HL-60 (cell line): ENCODE measurements at regions not wholly inside any gene's neighbourhood (a gene's known extent, or its start where the extent isn't known, plus 50 kb on each side); places are given as distances from the start of the nearest gene placed in this dataset.

Experiments used
- DNase-seq, 2 experiments: peaks; one replicate each; pipeline ENCODE4 v3.0.0-alpha.2; 2010 to 2020; ENCODE audit warnings: low read depth in 1 of 2, low spot score in 1 of 2
- H3K27ac ChIP-seq: fragments of 250-450 bp; sonication (Bioruptor Pico); replicated peaks from 2 replicates; pipeline ENCODE4 v1.5.1; 2020; ENCODE audit warnings: mild to moderate bottlenecking, moderate library complexity
- H3K27me3 ChIP-seq: fragments of 250-450 bp; sonication (Bioruptor Pico); 2 replicates; pipeline ENCODE4 v1.5.1; 2021; ENCODE audit warnings: mild to moderate bottlenecking, moderate library complexity; ENCODE audit not compliant: insufficient read depth, poor library complexity, severe bottlenecking
- H3K4me3 ChIP-seq: replicated peaks from 2 replicates; pipeline ENCODE4 v1.5.1; 2011; ENCODE audit warnings: mild to moderate bottlenecking, control low read depth, low read length; ENCODE audit not compliant: insufficient read depth
- CTCF ChIP-seq: IDR thresholded peaks from one replicate; pipeline ENCODE4 v1.5.1; 2011; ENCODE audit warnings: low read length, control low read depth, inconsistent platforms; ENCODE audit not compliant: insufficient read depth
- GABPA ChIP-seq: IDR thresholded peaks from 2 replicates; pipeline ENCODE4 v1.6.1; 2012; ENCODE audit warnings: low read depth
- POLR2AphosphoS5 ChIP-seq: IDR thresholded peaks from 2 replicates; pipeline ENCODE4 v1.6.1; 2012; ENCODE audit warnings: low read depth
- SPI1 ChIP-seq: IDR thresholded peaks from 2 replicates; pipeline ENCODE4 v1.6.1; 2012; ENCODE audit warnings: low read depth, mild to moderate bottlenecking, borderline replicate concordance
- TF ChIP-seq, protein P1 (sequence below): IDR thresholded peaks from 2 replicates; pipeline ENCODE4 v1.6.1; 2012; ENCODE audit warnings: low read depth; ENCODE audit not compliant: insufficient replicate concordance

DNA sequence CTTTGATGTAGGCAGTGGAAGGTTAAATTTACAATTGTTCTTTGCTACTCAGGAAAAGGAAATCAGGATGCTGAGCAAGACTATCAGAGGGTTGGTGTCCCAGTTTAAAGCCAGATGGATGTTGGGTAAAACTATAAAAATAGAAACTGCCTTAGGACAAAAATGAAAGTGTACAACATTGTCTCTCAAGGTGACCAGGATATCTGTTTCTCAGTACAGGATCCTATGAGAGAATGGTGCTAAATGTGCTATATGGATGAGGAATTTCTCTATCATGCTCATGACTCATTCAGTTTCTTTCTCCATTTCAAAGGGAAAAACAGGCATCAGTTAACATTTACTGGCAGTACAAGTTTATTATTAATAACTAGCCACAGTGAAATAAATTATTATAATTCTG lies 534.2 kb upstream of the GJE1 start:
- Histone ChIP-seq H3K27ac (no peak overlapping the region), H3K27me3 (no peaks in the 10 kb centered on the region), H3K4me3 (no peak overlapping the region)
- TF ChIP-seq, protein P1, sequence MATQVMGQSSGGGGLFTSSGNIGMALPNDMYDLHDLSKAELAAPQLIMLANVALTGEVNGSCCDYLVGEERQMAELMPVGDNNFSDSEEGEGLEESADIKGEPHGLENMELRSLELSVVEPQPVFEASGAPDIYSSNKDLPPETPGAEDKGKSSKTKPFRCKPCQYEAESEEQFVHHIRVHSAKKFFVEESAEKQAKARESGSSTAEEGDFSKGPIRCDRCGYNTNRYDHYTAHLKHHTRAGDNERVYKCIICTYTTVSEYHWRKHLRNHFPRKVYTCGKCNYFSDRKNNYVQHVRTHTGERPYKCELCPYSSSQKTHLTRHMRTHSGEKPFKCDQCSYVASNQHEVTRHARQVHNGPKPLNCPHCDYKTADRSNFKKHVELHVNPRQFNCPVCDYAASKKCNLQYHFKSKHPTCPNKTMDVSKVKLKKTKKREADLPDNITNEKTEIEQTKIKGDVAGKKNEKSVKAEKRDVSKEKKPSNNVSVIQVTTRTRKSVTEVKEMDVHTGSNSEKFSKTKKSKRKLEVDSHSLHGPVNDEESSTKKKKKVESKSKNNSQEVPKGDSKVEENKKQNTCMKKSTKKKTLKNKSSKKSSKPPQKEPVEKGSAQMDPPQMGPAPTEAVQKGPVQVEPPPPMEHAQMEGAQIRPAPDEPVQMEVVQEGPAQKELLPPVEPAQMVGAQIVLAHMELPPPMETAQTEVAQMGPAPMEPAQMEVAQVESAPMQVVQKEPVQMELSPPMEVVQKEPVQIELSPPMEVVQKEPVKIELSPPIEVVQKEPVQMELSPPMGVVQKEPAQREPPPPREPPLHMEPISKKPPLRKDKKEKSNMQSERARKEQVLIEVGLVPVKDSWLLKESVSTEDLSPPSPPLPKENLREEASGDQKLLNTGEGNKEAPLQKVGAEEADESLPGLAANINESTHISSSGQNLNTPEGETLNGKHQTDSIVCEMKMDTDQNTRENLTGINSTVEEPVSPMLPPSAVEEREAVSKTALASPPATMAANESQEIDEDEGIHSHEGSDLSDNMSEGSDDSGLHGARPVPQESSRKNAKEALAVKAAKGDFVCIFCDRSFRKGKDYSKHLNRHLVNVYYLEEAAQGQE: no peak
- no peak for DNase-seq

DNA sequence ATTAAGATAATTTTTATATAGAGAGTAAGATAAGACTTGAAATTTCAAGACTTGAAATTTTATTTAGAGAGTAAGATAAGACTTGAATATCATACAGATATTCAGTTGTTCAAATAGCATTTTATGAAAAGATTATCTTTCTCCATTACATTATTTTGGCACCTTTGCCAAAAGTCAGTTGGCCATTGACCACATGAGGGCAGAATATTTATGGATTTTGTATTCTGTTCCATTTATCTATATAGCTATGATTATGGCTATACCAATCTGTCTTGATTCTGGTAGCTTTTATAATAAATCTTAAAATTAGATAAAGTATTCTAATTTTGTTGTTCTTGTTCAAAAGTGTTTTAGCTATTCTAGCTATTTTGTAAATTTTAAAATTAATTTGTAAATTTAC lies 537.9 kb upstream of the GJE1 start:
- no peak overlapping the region for H3K27ac ChIP-seq
- H3K27me3 ChIP-seq: no peaks in the 10 kb centered on the region
- no peak overlapping the region for H3K4me3 ChIP-seq
- no peak for DNase-seq
- TF ChIP-seq CTCF (no peak), SPI1 (no peak), GABPA (no peak), POLR2AphosphoS5 (no peak)
- TF ChIP-seq, protein P1: no peak

DNA sequence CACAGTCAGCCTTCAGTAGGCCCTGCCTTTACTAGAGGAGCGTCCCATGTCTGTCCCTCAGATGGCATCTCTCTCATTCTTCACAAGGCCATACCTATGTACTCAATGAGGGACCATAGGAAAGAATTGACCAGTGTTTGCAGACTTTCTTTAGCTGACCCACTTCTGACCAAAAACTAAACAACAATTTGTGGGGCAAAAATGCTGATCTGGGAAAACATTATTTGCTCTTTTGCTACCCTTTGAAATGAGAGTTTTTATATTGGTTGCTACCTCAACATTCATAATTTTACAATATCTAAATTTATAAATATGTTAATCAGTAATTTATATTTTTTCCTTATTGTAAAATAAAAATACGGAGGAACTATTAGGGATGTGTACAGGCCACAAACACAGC lies 539.4 kb upstream of the GJE1 start:
- DNase-seq: no peak
- H3K4me3 ChIP-seq: no peak overlapping the region
- TF ChIP-seq CTCF (no peak), GABPA (no peak), POLR2AphosphoS5 (no peak), SPI1 (no peak)
- TF ChIP-seq, protein P1: no peak
- H3K27me3 ChIP-seq: no peaks in the 10 kb centered on the region
- no peak overlapping the region for H3K27ac ChIP-seq
